Smooth muscle cell (in vitro differentiated cells): ENCODE measurements at regions not wholly inside any gene's neighbourhood (a gene's known extent, or its start where the extent isn't known, plus 50 kb on each side); places are given as distances from the start of the nearest gene placed in this dataset.

ENCODE experiments used
- DNase-seq: peaks from one replicate; lab custom pipeline; 2025; ENCODE audit not compliant: unreplicated experiment; lab: John Stamatoyannopoulos, UW
- H2AFZ ChIP-seq: fragments of 200-600 bp; sonication (generic); 2 replicates; pipeline ENCODE4 v1.6.0; 2016; ENCODE audit warnings: antibody characterized with exemption, low read depth, mild to moderate bottlenecking
- H3F3A ChIP-seq: fragments of 200-600 bp; sonication (generic); 2 replicates; pipeline ENCODE4 v1.6.0; 2017; ENCODE audit warnings: antibody characterized with exemption, low read depth
- H3K27ac ChIP-seq: fragments of 200-600 bp; sonication (generic); 2 replicates; pipeline ENCODE4 v1.5.1; 2016; ENCODE audit warnings: low read depth, mild to moderate bottlenecking
- H3K27me3 ChIP-seq: fragments of 200-600 bp; sonication (generic); 2 replicates; pipeline ENCODE4 v1.6.1; 2016; ENCODE audit warnings: low read depth, mild to moderate bottlenecking
- H3K36me3 ChIP-seq: fragments of 200-600 bp; sonication (generic); 2 replicates; pipeline ENCODE4 v1.5.1; 2016; ENCODE audit warnings: low read depth
- H3K4me1 ChIP-seq: fragments of 200-600 bp; sonication (generic); 2 replicates; pipeline ENCODE4 v1.5.1; 2016; ENCODE audit warnings: low read depth
- H3K4me2 ChIP-seq: fragments of 200-600 bp; sonication (generic); 2 replicates; pipeline ENCODE4 v1.6.0; 2016; ENCODE audit warnings: mild to moderate bottlenecking
- H3K4me3 ChIP-seq: fragments of 200-600 bp; sonication (generic); 2 replicates; pipeline ENCODE4 v1.5.1; 2016; ENCODE audit warnings: mild to moderate bottlenecking
- H3K79me2 ChIP-seq: fragments of 200-600 bp; sonication (generic); 2 replicates; pipeline ENCODE4 v1.6.0; 2016; ENCODE audit warnings: low read depth, mild to moderate bottlenecking
- H3K9ac ChIP-seq: fragments of 200-600 bp; sonication (generic); 2 replicates; pipeline ENCODE4 v1.6.0; 2016; ENCODE audit warnings: low read depth
- H3K9me3 ChIP-seq: fragments of 200-600 bp; sonication (generic); replicated peaks from 2 replicates; pipeline ENCODE4 v1.5.1; 2016; ENCODE audit warnings: low read depth
- H4K20me1 ChIP-seq: fragments of 200-600 bp; sonication (generic); 2 replicates; pipeline ENCODE4 v1.6.0; 2016; ENCODE audit warnings: low read depth
- WGBS: methylation state at CpG from one replicate; pipeline ENCODE4 v1.1.7; 2016; ENCODE audit warnings: low lambda C conversion rate; 5-methylcytosine and 5-hydroxymethylcytosine counted together
- TF ChIP-seq, protein P1 (sequence below): fragments of 200-600 bp; sonication (generic); IDR thresholded peaks from 2 replicates; pipeline ENCODE4 v1.5.1; 2017; ENCODE audit warnings: borderline replicate concordance, mild to moderate bottlenecking, antibody characterized with exemption; ENCODE audit not compliant: insufficient read depth, poor library complexity, severe bottlenecking

DNA sequence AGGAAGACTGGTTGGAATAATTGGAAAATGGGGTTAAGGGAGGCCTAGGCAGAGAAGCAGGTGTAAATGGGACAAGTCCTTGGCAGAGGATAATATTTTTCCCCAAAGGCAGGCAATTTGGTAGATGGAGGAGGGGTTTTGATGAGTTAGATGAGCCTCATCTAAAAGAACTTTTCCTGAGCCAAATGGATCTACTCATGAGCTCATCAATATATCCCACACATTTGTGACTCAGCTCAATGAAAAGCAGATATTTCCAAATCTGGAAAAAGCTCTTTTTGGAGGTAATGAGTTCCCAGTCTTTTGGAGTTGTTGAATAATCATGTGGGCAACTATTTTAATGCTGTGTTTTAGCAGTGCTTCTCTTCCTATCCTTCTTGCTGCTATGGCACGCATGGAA is 685.5 kb upstream of the CITED2 start:
- H3K27me3 ChIP-seq, result no peaks in the 10 kb centered on the region
- H3K4me1 ChIP-seq, result peaks cover 22% of the 10 kb centered on the region
- no peaks in the 10 kb centered on the region for H4K20me1 ChIP-seq
- TF ChIP-seq, protein P1, sequence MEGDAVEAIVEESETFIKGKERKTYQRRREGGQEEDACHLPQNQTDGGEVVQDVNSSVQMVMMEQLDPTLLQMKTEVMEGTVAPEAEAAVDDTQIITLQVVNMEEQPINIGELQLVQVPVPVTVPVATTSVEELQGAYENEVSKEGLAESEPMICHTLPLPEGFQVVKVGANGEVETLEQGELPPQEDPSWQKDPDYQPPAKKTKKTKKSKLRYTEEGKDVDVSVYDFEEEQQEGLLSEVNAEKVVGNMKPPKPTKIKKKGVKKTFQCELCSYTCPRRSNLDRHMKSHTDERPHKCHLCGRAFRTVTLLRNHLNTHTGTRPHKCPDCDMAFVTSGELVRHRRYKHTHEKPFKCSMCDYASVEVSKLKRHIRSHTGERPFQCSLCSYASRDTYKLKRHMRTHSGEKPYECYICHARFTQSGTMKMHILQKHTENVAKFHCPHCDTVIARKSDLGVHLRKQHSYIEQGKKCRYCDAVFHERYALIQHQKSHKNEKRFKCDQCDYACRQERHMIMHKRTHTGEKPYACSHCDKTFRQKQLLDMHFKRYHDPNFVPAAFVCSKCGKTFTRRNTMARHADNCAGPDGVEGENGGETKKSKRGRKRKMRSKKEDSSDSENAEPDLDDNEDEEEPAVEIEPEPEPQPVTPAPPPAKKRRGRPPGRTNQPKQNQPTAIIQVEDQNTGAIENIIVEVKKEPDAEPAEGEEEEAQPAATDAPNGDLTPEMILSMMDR, result no peak
- peaks cover 21% of the 10 kb centered on the region for H3F3A ChIP-seq
- H3K4me2 ChIP-seq, result no peak overlapping the region
- DNase-seq, result no peak
- no peaks in the 10 kb centered on the region for H3K9me3 ChIP-seq
- no peak overlapping the region for H3K9ac ChIP-seq
- no peak overlapping the region for H3K27ac ChIP-seq
- H3K79me2 ChIP-seq, result no peaks in the 10 kb centered on the region
- no peak overlapping the region for H2AFZ ChIP-seq
- no peaks in the 10 kb centered on the region for H3K36me3 ChIP-seq
- H3K4me3 ChIP-seq, result no peak overlapping the region
- 100% methylated on average over 1 of the region's 1 CpG for WGBS

DNA sequence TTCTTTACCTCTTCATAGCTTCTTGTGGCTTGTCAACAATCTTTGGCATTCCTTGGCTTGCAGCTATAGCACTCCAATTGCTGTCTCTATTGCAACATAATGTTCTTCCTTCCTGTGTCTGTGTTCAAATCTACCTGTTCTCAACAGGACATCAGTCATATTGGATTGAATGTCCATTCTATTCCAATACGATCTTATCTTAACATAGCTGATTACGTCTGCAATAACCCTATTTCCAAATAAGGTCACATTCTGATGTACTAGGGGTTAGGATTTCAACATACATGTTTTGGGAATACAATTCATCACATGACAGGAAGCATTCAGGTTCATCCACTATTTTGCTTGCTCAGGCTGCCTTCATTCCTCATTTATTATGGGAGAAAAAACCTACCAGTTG is 684.4 kb upstream of the CITED2 start:
- peaks cover 22% of the 10 kb centered on the region for H3K4me1 ChIP-seq
- H3K27me3 ChIP-seq, result no peaks in the 10 kb centered on the region
- peaks cover 21% of the 10 kb centered on the region for H3F3A ChIP-seq
- H3K4me2 ChIP-seq, result no peak overlapping the region
- H3K9ac ChIP-seq, result no peak overlapping the region
- no peak for DNase-seq
- TF ChIP-seq, protein P1, result no peak
- WGBS, result 90% methylated on average over 2 of the region's 2 CpGs
- no peaks in the 10 kb centered on the region for H3K9me3 ChIP-seq
- H3K27ac ChIP-seq, result no peak overlapping the region
- no peak overlapping the region for H3K4me3 ChIP-seq
- no peaks in the 10 kb centered on the region for H4K20me1 ChIP-seq
- H3K79me2 ChIP-seq, result no peaks in the 10 kb centered on the region
- no peaks in the 10 kb centered on the region for H3K36me3 ChIP-seq
- no peak overlapping the region for H2AFZ ChIP-seq

DNA sequence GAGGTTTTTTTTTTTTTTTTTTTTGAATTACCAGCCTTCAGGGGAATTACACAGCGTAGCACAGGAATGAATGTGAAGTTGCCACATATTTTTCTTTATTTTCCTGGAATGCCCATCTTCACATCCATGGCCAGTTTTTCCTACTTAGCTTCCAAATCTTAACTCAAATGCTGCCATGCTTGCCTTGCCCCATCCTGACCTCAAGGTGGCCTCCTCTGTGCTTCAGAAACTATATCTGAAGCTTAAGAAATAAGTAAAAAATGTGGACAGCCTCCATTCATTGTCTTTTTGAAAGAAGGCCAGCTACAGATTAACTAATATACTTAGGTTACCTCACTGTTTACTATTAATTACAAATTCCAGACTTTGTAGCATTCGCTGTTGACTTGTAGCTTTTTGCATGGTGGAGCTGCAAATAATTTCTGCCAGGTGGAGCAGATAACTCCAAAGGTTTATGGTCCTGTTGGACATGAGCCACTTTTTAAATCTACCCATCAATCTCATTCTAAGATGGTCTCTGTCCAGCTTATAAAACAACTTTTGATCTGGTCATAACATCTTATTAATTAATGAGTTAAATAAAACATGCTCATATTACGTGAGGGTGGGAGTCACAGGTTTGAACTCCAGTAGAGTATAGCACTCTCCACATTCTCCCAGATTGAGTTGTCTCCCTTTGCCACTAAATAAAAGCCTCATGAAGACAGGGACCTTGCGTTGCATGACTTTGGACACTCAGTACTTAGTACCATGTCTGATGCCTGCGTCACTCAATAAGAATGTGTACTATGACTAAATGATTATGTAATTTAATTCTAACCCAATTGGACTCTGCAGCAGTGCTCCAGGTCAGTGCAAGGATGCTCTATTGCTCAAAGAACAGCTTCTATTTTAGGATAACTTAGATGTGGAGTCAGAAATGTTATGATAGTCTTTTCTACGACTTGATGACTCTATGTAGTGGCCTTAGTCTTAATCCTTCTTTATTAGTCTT is 678.6 kb upstream of the CITED2 start:
- H3K79me2 ChIP-seq, result no peaks in the 10 kb centered on the region
- peaks cover 19% of the 10 kb centered on the region for H3K4me1 ChIP-seq
- H3K4me2 ChIP-seq, result no peak overlapping the region
- no peak overlapping the region for H2AFZ ChIP-seq
- H4K20me1 ChIP-seq, result no peaks in the 10 kb centered on the region
- no peaks in the 10 kb centered on the region for H3K9me3 ChIP-seq
- DNase-seq, result no peak
- H3K27ac ChIP-seq, result peak overlapping the region; percentile 97
- no peak overlapping the region for H3K4me3 ChIP-seq
- TF ChIP-seq, protein P1, result peak; percentile 28
- H3K36me3 ChIP-seq, result no peaks in the 10 kb centered on the region
- H3K9ac ChIP-seq, result no peak overlapping the region
- 78% methylated on average over 6 of the region's 6 CpGs for WGBS
- H3K27me3 ChIP-seq, result no peaks in the 10 kb centered on the region
- H3F3A ChIP-seq, result peaks cover 5% of the 10 kb centered on the region
